K562 (cell line): ENCODE measurements at regions not wholly inside any gene's neighbourhood (a gene's known extent, or its start where the extent isn't known, plus 50 kb on each side); places are given as distances from the start of the nearest gene placed in this dataset.

Source experiments
- BMI1 ChIP-seq: fragments of 150-350 bp; IDR thresholded peaks from 2 replicates; pipeline ENCODE4 v1.6.1; 2014; ENCODE audit warnings: low read length
- BRCA1 ChIP-seq, 2 experiments: fragments of 450-650 bp in 1 of 2; sonication (generic) in 1 of 2; formaldehyde crosslinking in 1 of 2; IDR thresholded peaks; 2 replicates each; pipeline versions ENCODE4 v1.5.0 to v1.6.1; 2017 to 2020; ENCODE audit warnings: mild to moderate bottlenecking in 1 of 2, missing genetic modification reagents in 1 of 2
- CREB1 ChIP-seq, 2 experiments: sonication (generic) in 1 of 2; formaldehyde crosslinking in 1 of 2; IDR thresholded peaks; 2 replicates each; pipeline versions ENCODE4 v1.6.1 to v1.8.0; 2012 to 2022; ENCODE audit warnings: inconsistent platforms in 1 of 2, mild to moderate bottlenecking in 1 of 2, missing genetic modification reagents in 1 of 2, moderate library complexity in 1 of 2
- CTBP1 ChIP-seq: fragments of 450-650 bp; IDR thresholded peaks from 2 replicates; pipeline ENCODE4 v1.6.1; 2016; ENCODE audit warnings: borderline replicate concordance
- LEF1 ChIP-seq: fragments of 450-650 bp; IDR thresholded peaks from 2 replicates; pipeline ENCODE4 v1.6.1; 2016; ENCODE audit warnings: mild to moderate bottlenecking
- RBBP5 ChIP-seq: fragments of 200-600 bp; sonication (generic); IDR thresholded peaks from 2 replicates; pipeline ENCODE4 v1.6.1; 2012; ENCODE audit warnings: borderline replicate concordance, mild to moderate bottlenecking, low read length, control low read depth, inconsistent platforms; ENCODE audit not compliant: insufficient read depth, poor library complexity, severe bottlenecking
- TAF15 ChIP-seq: fragments of 200-400 bp; formaldehyde crosslinking; IDR thresholded peaks from 2 replicates; pipeline ENCODE4 v1.6.1; 2017; ENCODE audit warnings: mild to moderate bottlenecking, low read depth, low read length, moderate library complexity
- TCF7L2 ChIP-seq: fragments of 150-350 bp; IDR thresholded peaks from 2 replicates; pipeline ENCODE4 v1.6.1; 2016; ENCODE audit warnings: low read depth, mild to moderate bottlenecking, low read length, moderate library complexity
- YBX1 ChIP-seq: fragments of 450-650 bp; IDR thresholded peaks from 2 replicates; pipeline ENCODE4 v1.7.1; 2016; ENCODE audit warnings: mild to moderate bottlenecking
- ZNF253 ChIP-seq: fragments of 250-450 bp; sonication (Bioruptor Pico); conservative IDR thresholded peaks from 2 replicates; pipeline ENCODE4 v1.6.1; 2021; ENCODE audit warnings: mild to moderate bottlenecking
- TF ChIP-seq, protein P1 (sequence below): fragments of 250-450 bp; sonication (Bioruptor Pico); IDR thresholded peaks from 2 replicates; pipeline ENCODE4 v1.8.0; 2022; ENCODE audit warnings: moderate library complexity, mild to moderate bottlenecking, inconsistent platforms
- TF ChIP-seq, protein P2 (sequence below): sonication (generic); formaldehyde crosslinking; IDR thresholded peaks from 2 replicates; pipeline ENCODE4 v1.8.1; 2023; ENCODE audit warnings: mild to moderate bottlenecking, missing genetic modification reagents, moderate library complexity
- TF ChIP-seq, protein P3 (sequence below): fragments of 200-400 bp; formaldehyde crosslinking; IDR thresholded peaks from 2 replicates; pipeline ENCODE4 v1.6.1; 2017; ENCODE audit warnings: mild to moderate bottlenecking, low read depth, low read length, moderate library complexity
- TF ChIP-seq, protein P4 (sequence below): sonication (generic); formaldehyde crosslinking; IDR thresholded peaks from 2 replicates; pipeline ENCODE4 v1.8.0; 2022; ENCODE audit warnings: missing genetic modification reagents, mild to moderate bottlenecking, borderline replicate concordance
- TF ChIP-seq, protein P5 (sequence below): fragments of 250-450 bp; sonication (Bioruptor Pico); IDR thresholded peaks from 2 replicates; pipeline ENCODE4 v1.4.0; 2020; ENCODE audit warnings: borderline replicate concordance

DNA sequence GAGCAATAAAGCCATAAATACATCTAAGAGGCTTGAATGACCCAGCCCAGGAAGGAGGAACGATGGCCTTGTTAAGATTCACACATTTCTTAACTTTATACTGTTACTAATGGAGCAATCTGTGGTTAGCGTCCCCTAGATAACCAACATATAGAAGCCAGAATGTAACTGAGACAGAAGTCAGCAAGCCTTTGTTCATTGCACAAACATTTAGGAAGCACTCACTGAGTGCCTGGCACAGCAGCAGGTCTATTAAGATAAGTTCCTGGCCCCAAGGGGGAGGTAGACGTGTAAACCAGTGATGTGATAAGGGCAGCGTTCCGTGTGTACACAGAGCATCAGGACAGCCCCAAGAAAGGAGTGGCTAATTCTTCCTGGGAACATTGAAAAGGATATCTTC, 63.6 kb upstream of the ATL2 start (continued):
- TF ChIP-seq BRCA1 (IDR thresholded peaks at IDR 0.05) (no peak), BRCA1 (CRISPR knock-in tag; IDR thresholded peaks at IDR 0.05) (no peak), TAF15 (no peak), TCF7L2 (no peak), ZNF253 (CRISPR knock-in tag) (no peak), CREB1 (IDR thresholded peaks at IDR 0.05) (peak; percentile 34; the same call in 1 of the 2 replicates), CREB1 (CRISPR knock-in tag; IDR thresholded peaks at IDR 0.05) (no peak), BMI1 (0 out of 2 replicates have a peak, but pooled peaks have one; percentile 42), RBBP5 (no peak), LEF1 (peak; percentile 69; the same call in 1 of the 2 replicates), YBX1 (no peak), CTBP1 (peak; percentile 87)
- TF ChIP-seq, protein P1, sequence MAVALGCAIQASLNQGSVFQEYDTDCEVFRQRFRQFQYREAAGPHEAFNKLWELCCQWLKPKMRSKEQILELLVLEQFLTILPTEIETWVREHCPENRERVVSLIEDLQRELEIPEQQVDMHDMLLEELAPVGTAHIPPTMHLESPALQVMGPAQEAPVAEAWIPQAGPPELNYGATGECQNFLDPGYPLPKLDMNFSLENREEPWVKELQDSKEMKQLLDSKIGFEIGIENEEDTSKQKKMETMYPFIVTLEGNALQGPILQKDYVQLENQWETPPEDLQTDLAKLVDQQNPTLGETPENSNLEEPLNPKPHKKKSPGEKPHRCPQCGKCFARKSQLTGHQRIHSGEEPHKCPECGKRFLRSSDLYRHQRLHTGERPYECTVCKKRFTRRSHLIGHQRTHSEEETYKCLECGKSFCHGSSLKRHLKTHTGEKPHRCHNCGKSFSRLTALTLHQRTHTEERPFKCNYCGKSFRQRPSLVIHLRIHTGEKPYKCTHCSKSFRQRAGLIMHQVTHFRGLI = no peak
- TF ChIP-seq, protein P2, sequence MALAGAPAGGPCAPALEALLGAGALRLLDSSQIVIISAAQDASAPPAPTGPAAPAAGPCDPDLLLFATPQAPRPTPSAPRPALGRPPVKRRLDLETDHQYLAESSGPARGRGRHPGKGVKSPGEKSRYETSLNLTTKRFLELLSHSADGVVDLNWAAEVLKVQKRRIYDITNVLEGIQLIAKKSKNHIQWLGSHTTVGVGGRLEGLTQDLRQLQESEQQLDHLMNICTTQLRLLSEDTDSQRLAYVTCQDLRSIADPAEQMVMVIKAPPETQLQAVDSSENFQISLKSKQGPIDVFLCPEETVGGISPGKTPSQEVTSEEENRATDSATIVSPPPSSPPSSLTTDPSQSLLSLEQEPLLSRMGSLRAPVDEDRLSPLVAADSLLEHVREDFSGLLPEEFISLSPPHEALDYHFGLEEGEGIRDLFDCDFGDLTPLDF = no peak
- TF ChIP-seq, protein P3, sequence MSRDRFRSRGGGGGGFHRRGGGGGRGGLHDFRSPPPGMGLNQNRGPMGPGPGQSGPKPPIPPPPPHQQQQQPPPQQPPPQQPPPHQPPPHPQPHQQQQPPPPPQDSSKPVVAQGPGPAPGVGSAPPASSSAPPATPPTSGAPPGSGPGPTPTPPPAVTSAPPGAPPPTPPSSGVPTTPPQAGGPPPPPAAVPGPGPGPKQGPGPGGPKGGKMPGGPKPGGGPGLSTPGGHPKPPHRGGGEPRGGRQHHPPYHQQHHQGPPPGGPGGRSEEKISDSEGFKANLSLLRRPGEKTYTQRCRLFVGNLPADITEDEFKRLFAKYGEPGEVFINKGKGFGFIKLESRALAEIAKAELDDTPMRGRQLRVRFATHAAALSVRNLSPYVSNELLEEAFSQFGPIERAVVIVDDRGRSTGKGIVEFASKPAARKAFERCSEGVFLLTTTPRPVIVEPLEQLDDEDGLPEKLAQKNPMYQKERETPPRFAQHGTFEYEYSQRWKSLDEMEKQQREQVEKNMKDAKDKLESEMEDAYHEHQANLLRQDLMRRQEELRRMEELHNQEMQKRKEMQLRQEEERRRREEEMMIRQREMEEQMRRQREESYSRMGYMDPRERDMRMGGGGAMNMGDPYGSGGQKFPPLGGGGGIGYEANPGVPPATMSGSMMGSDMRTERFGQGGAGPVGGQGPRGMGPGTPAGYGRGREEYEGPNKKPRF = no peak
- TF ChIP-seq, protein P4, sequence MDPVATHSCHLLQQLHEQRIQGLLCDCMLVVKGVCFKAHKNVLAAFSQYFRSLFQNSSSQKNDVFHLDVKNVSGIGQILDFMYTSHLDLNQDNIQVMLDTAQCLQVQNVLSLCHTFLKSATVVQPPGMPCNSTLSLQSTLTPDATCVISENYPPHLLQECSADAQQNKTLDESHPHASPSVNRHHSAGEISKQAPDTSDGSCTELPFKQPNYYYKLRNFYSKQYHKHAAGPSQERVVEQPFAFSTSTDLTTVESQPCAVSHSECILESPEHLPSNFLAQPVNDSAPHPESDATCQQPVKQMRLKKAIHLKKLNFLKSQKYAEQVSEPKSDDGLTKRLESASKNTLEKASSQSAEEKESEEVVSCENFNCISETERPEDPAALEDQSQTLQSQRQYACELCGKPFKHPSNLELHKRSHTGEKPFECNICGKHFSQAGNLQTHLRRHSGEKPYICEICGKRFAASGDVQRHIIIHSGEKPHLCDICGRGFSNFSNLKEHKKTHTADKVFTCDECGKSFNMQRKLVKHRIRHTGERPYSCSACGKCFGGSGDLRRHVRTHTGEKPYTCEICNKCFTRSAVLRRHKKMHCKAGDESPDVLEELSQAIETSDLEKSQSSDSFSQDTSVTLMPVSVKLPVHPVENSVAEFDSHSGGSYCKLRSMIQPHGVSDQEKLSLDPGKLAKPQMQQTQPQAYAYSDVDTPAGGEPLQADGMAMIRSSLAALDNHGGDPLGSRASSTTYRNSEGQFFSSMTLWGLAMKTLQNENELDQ (CRISPR knock-in tag) = no peak
- TF ChIP-seq, protein P5, sequence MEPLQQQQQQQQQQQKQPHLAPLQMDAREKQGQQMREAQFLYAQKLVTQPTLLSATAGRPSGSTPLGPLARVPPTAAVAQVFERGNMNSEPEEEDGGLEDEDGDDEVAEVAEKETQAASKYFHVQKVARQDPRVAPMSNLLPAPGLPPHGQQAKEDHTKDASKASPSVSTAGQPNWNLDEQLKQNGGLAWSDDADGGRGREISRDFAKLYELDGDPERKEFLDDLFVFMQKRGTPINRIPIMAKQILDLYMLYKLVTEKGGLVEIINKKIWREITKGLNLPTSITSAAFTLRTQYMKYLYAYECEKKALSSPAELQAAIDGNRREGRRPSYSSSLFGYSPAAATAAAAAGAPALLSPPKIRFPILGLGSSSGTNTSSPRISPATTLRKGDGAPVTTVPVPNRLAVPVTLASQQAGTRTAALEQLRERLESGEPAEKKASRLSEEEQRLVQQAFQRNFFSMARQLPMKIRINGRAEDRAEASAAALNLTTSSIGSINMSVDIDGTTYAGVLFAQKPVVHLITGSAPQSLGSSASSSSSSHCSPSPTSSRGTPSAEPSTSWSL (CRISPR knock-in tag) = no peak
